ENCODE measurements at regions not wholly inside any gene's neighbourhood (a gene's known extent, or its start where the extent isn't known, plus 50 kb on each side); places are given as distances from the start of the nearest gene placed in this dataset.

GRCh38 chr15:29600262-29600661, 222.0 kb downstream of the TJP1 start:
- Histone ChIP-seq H3K36me3 (no peaks in the 10 kb centered on the region), H3K27ac (no peak overlapping the region), H3K27me3 (no peaks in the 10 kb centered on the region), H3K4me1 (no peaks in the 10 kb centered on the region), H3K4me3 (no peak overlapping the region), H3K9me3 (no peaks in the 10 kb centered on the region)
- 57 to 70% methylated on average over 1 of the region's 1 CpG for WGBS, 2 donors
- intact Hi-C loops (cut with DNase I) = no loop called here
- TF ChIP-seq POLR2A (IDR thresholded peaks at IDR 0.05) (no peak), CTCF (IDR thresholded peaks at IDR 0.05) (no peak)
- DNase-seq = no peak

- Histone ChIP-seq H3K27ac (no peak overlapping the region), H3K27me3 (peaks cover 0 to 5% (median 0%) of the 10 kb centered on the region in 4 donors), H3K4me1 (no peaks in the 10 kb centered on the region), H3K4me3 (no peak overlapping the region), H3K9me3 (no peaks in the 10 kb centered on the region), H3K36me3 (no peaks in the 10 kb centered on the region)
- no peak for TF ChIP-seq POLR2A (IDR thresholded peaks at IDR 0.05)
- no peak for TF ChIP-seq CTCF (IDR thresholded peaks at IDR 0.05)
- WGBS, 2 donors = 31 to 41% methylated on average over 3 of the region's 3 CpGs
- intact Hi-C loops (cut with DNase I) = no loop called here
- no peak for DNase-seq
Measured at GRCh38 chr15:29596266-29596665, 226.0 kb downstream of the TJP1 start.

GRCh38 chr15:29593629-29594028, 228.6 kb downstream of the TJP1 start:
- H3K9me3 ChIP-seq = no peaks in the 10 kb centered on the region
- H3K4me3 ChIP-seq = no peak overlapping the region
- no peak for TF ChIP-seq CTCF (IDR thresholded peaks at IDR 0.05)
- no peak for TF ChIP-seq POLR2A (IDR thresholded peaks at IDR 0.05)
- DNase-seq = no peak
- intact Hi-C loops (cut with DNase I) = no loop called here
- no peaks in the 10 kb centered on the region for H3K4me1 ChIP-seq
- peaks cover 0 to 5% (median 0%) of the 10 kb centered on the region in 4 donors for H3K27me3 ChIP-seq
- H3K36me3 ChIP-seq = no peaks in the 10 kb centered on the region
- 83 to 100% methylated on average over 1 of the region's 1 CpG for WGBS, 2 donors
- no peak overlapping the region for H3K27ac ChIP-seq

GRCh38 chr15:29593111-29593510, 229.2 kb downstream of the TJP1 start:
- H3K4me3 ChIP-seq = no peak overlapping the region
- DNase-seq = no peak
- H3K9me3 ChIP-seq = no peaks in the 10 kb centered on the region
- H3K4me1 ChIP-seq = no peaks in the 10 kb centered on the region
- no peak for TF ChIP-seq POLR2A (IDR thresholded peaks at IDR 0.05)
- TF ChIP-seq CTCF (IDR thresholded peaks at IDR 0.05) = no peak
- no peaks in the 10 kb centered on the region for H3K36me3 ChIP-seq
- H3K27ac ChIP-seq = no peak overlapping the region
- intact Hi-C loops (cut with DNase I) = no loop called here
- H3K27me3 ChIP-seq = peaks cover 0 to 5% (median 0%) of the 10 kb centered on the region in 4 donors
- WGBS, 2 donors = 49 to 72% methylated on average over 4 of the region's 4 CpGs

GRCh38 chr15:29590701-29591100, 231.6 kb downstream of the TJP1 start:
- Histone ChIP-seq H3K9me3 (no peaks in the 10 kb centered on the region), H3K27ac (no peak overlapping the region), H3K4me3 (no peak overlapping the region), H3K27me3 (peaks cover 0 to 10% (median 0%) of the 10 kb centered on the region in 4 donors), H3K4me1 (no peaks in the 10 kb centered on the region), H3K36me3 (no peaks in the 10 kb centered on the region)
- intact Hi-C loops (cut with DNase I) = no loop called here
- TF ChIP-seq CTCF (IDR thresholded peaks at IDR 0.05) = no peak
- no peak for DNase-seq
